ENCODE measurements at regions not wholly inside any gene's neighbourhood (a gene's known extent, or its start where the extent isn't known, plus 50 kb on each side); places are given as distances from the start of the nearest gene placed in this dataset.

- TF ChIP-seq CTCF (IDR thresholded peaks at IDR 0.05) (no peak), POLR2A (IDR thresholded peaks at IDR 0.05) (no peak)
Measured at GRCh38 chr6:139448998-139449610, 74.7 kb upstream of the CITED2 start.

Data from heart left ventricle (tissue), 13 donors.